ENCODE measurements at regions not wholly inside any gene's neighbourhood (a gene's known extent, or its start where the extent isn't known, plus 50 kb on each side); places are given as distances from the start of the nearest gene placed in this dataset.

GRCh38 chr17:73694491-73694890 lies 50.2 kb upstream of the SDK2 start:
- no peak overlapping the region for H3K9ac ChIP-seq (ENCODE audit: low read depth, low read length)
- no peaks in the 10 kb centered on the region for H3K9me3 ChIP-seq (ENCODE audit: insufficient read depth, low read depth, low read length)
- H3K4me1 ChIP-seq (ENCODE audit: insufficient read depth, low read length), result peaks cover 7% of the 10 kb centered on the region; the same call in 1 of the 2 replicates
- no peaks in the 10 kb centered on the region for H3K36me3 ChIP-seq (ENCODE audit: insufficient read depth, low read depth, low read length)
- H3K4me3 ChIP-seq (ENCODE audit: low read length), result no peak overlapping the region
- H3K27ac ChIP-seq (ENCODE audit: low read length), result no peak overlapping the region
- H3K27me3 ChIP-seq (ENCODE audit: insufficient read depth, low read length), result no peaks in the 10 kb centered on the region

GRCh38 chr17:73695035-73695738 lies 50.9 kb upstream of the SDK2 start:
- Histone ChIP-seq H3K27ac (ENCODE audit: low read length) (no peak overlapping the region), H3K27me3 (ENCODE audit: insufficient read depth, low read length) (no peaks in the 10 kb centered on the region), H3K9me3 (ENCODE audit: insufficient read depth, low read depth, low read length) (no peaks in the 10 kb centered on the region), H3K9ac (ENCODE audit: low read depth, low read length) (no peak overlapping the region), H3K4me3 (ENCODE audit: low read length) (no peak overlapping the region), H3K4me1 (ENCODE audit: insufficient read depth, low read length) (peaks cover 7% of the 10 kb centered on the region; the same call in 1 of the 2 replicates), H3K36me3 (ENCODE audit: insufficient read depth, low read depth, low read length) (no peaks in the 10 kb centered on the region)

GRCh38 chr17:73696251-73696650 lies 52.0 kb upstream of the SDK2 start:
- H3K27ac ChIP-seq (ENCODE audit: low read length), result no peak overlapping the region
- H3K4me1 ChIP-seq (ENCODE audit: insufficient read depth, low read length), result peaks cover 2% of the 10 kb centered on the region; the same call in 1 of the 2 replicates
- H3K27me3 ChIP-seq (ENCODE audit: insufficient read depth, low read length), result no peaks in the 10 kb centered on the region
- no peak overlapping the region for H3K9ac ChIP-seq (ENCODE audit: low read depth, low read length)
- H3K36me3 ChIP-seq (ENCODE audit: insufficient read depth, low read depth, low read length), result no peaks in the 10 kb centered on the region
- H3K4me3 ChIP-seq (ENCODE audit: low read length), result no peak overlapping the region
- no peaks in the 10 kb centered on the region for H3K9me3 ChIP-seq (ENCODE audit: insufficient read depth, low read depth, low read length)

- H3K9me3 ChIP-seq (ENCODE audit: insufficient read depth, low read depth, low read length), result no peaks in the 10 kb centered on the region
- H3K9ac ChIP-seq (ENCODE audit: low read depth, low read length), result no peak overlapping the region
- no peaks in the 10 kb centered on the region for H3K36me3 ChIP-seq (ENCODE audit: insufficient read depth, low read depth, low read length)
- no peaks in the 10 kb centered on the region for H3K27me3 ChIP-seq (ENCODE audit: insufficient read depth, low read length)
- H3K27ac ChIP-seq (ENCODE audit: low read length), result no peak overlapping the region
- H3K4me1 ChIP-seq (ENCODE audit: insufficient read depth, low read length), result no peaks in the 10 kb centered on the region
- no peak overlapping the region for H3K4me3 ChIP-seq (ENCODE audit: low read length)
Observed at GRCh38 chr17:73697872-73698271, 53.6 kb upstream of the SDK2 start.

- H3K4me3 ChIP-seq (ENCODE audit: low read length), result no peak overlapping the region
- no peak overlapping the region for H3K27ac ChIP-seq (ENCODE audit: low read length)
- no peaks in the 10 kb centered on the region for H3K9me3 ChIP-seq (ENCODE audit: insufficient read depth, low read depth, low read length)
- H3K36me3 ChIP-seq (ENCODE audit: insufficient read depth, low read depth, low read length), result no peaks in the 10 kb centered on the region
- no peak overlapping the region for H3K9ac ChIP-seq (ENCODE audit: low read depth, low read length)
- no peaks in the 10 kb centered on the region for H3K27me3 ChIP-seq (ENCODE audit: insufficient read depth, low read length)
- H3K4me1 ChIP-seq (ENCODE audit: insufficient read depth, low read length), result no peaks in the 10 kb centered on the region
Observed at GRCh38 chr17:73698966-73699365, 54.7 kb upstream of the SDK2 start.

GRCh38 chr17:73701701-73702100 lies 57.5 kb upstream of the SDK2 start:
- no peaks in the 10 kb centered on the region for H3K36me3 ChIP-seq (ENCODE audit: insufficient read depth, low read depth, low read length)
- no peak overlapping the region for H3K27ac ChIP-seq (ENCODE audit: low read length)
- H3K4me1 ChIP-seq (ENCODE audit: insufficient read depth, low read length), result no peaks in the 10 kb centered on the region
- H3K4me3 ChIP-seq (ENCODE audit: low read length), result no peak overlapping the region
- no peaks in the 10 kb centered on the region for H3K27me3 ChIP-seq (ENCODE audit: insufficient read depth, low read length)
- no peak overlapping the region for H3K9ac ChIP-seq (ENCODE audit: low read depth, low read length)
- H3K9me3 ChIP-seq (ENCODE audit: insufficient read depth, low read depth, low read length), result no peaks in the 10 kb centered on the region

- H3K4me1 ChIP-seq (ENCODE audit: insufficient read depth, low read length), result no peaks in the 10 kb centered on the region
- H3K9me3 ChIP-seq (ENCODE audit: insufficient read depth, low read depth, low read length), result no peaks in the 10 kb centered on the region
- no peak overlapping the region for H3K27ac ChIP-seq (ENCODE audit: low read length)
- no peak overlapping the region for H3K4me3 ChIP-seq (ENCODE audit: low read length)
- no peak overlapping the region for H3K9ac ChIP-seq (ENCODE audit: low read depth, low read length)
- H3K27me3 ChIP-seq (ENCODE audit: insufficient read depth, low read length), result no peaks in the 10 kb centered on the region; the same call in 1 of the 2 replicates
- H3K36me3 ChIP-seq (ENCODE audit: insufficient read depth, low read depth, low read length), result no peaks in the 10 kb centered on the region
Observed at GRCh38 chr17:73703192-73703591, 58.9 kb upstream of the SDK2 start.

- Histone ChIP-seq H3K36me3 (ENCODE audit: insufficient read depth, low read depth, low read length) (no peaks in the 10 kb centered on the region), H3K9me3 (ENCODE audit: insufficient read depth, low read depth, low read length) (no peaks in the 10 kb centered on the region), H3K27me3 (ENCODE audit: insufficient read depth, low read length) (peaks cover 5% of the 10 kb centered on the region), H3K27ac (ENCODE audit: low read length) (no peak overlapping the region), H3K9ac (ENCODE audit: low read depth, low read length) (no peak overlapping the region), H3K4me1 (ENCODE audit: insufficient read depth, low read length) (no peaks in the 10 kb centered on the region), H3K4me3 (ENCODE audit: low read length) (no peak overlapping the region)
Observed at GRCh38 chr17:73703917-73704316, 59.7 kb upstream of the SDK2 start.

- no peaks in the 10 kb centered on the region for H3K4me1 ChIP-seq (ENCODE audit: insufficient read depth, low read length)
- H3K9me3 ChIP-seq (ENCODE audit: insufficient read depth, low read depth, low read length), result no peaks in the 10 kb centered on the region
- H3K9ac ChIP-seq (ENCODE audit: low read depth, low read length), result no peak overlapping the region
- no peak overlapping the region for H3K27ac ChIP-seq (ENCODE audit: low read length)
- no peak overlapping the region for H3K4me3 ChIP-seq (ENCODE audit: low read length)
- peaks cover 15% of the 10 kb centered on the region for H3K27me3 ChIP-seq (ENCODE audit: insufficient read depth, low read length)
- H3K36me3 ChIP-seq (ENCODE audit: insufficient read depth, low read depth, low read length), result no peaks in the 10 kb centered on the region
Observed at GRCh38 chr17:73705594-73705993, 61.3 kb upstream of the SDK2 start.

GRCh38 chr17:73706428-73706827 lies 62.2 kb upstream of the SDK2 start:
- Histone ChIP-seq H3K9me3 (ENCODE audit: insufficient read depth, low read depth, low read length) (no peaks in the 10 kb centered on the region), H3K9ac (ENCODE audit: low read depth, low read length) (no peak overlapping the region), H3K27ac (ENCODE audit: low read length) (no peak overlapping the region), H3K4me1 (ENCODE audit: insufficient read depth, low read length) (no peaks in the 10 kb centered on the region), H3K27me3 (ENCODE audit: insufficient read depth, low read length) (peaks cover 15% of the 10 kb centered on the region), H3K36me3 (ENCODE audit: insufficient read depth, low read depth, low read length) (no peaks in the 10 kb centered on the region), H3K4me3 (ENCODE audit: low read length) (no peak overlapping the region)

GRCh38 chr17:73706858-73707257 lies 62.6 kb upstream of the SDK2 start:
- no peak overlapping the region for H3K27ac ChIP-seq (ENCODE audit: low read length)

GRCh38 chr17:73707358-73707757 lies 63.1 kb upstream of the SDK2 start:
- no peaks in the 10 kb centered on the region for H3K36me3 ChIP-seq (ENCODE audit: insufficient read depth, low read depth, low read length)
- H3K27ac ChIP-seq (ENCODE audit: low read length), result no peak overlapping the region
- no peak overlapping the region for H3K9ac ChIP-seq (ENCODE audit: low read depth, low read length)
- no peaks in the 10 kb centered on the region for H3K9me3 ChIP-seq (ENCODE audit: insufficient read depth, low read depth, low read length)
- H3K27me3 ChIP-seq (ENCODE audit: insufficient read depth, low read length), result peaks cover 15% of the 10 kb centered on the region
- no peaks in the 10 kb centered on the region for H3K4me1 ChIP-seq (ENCODE audit: insufficient read depth, low read length)
- H3K4me3 ChIP-seq (ENCODE audit: low read length), result no peak overlapping the region

More at GRCh38 chr17:73706858-73707257, 62.6 kb upstream of the SDK2 start:
- Histone ChIP-seq H3K36me3 (ENCODE audit: insufficient read depth, low read depth, low read length) (no peaks in the 10 kb centered on the region), H3K4me1 (ENCODE audit: insufficient read depth, low read length) (no peaks in the 10 kb centered on the region), H3K9me3 (ENCODE audit: insufficient read depth, low read depth, low read length) (no peaks in the 10 kb centered on the region), H3K27me3 (ENCODE audit: insufficient read depth, low read length) (peaks cover 15% of the 10 kb centered on the region), H3K4me3 (ENCODE audit: low read length) (no peak overlapping the region), H3K9ac (ENCODE audit: low read depth, low read length) (no peak overlapping the region)

All from iPS-20b (cell line).